T-helper 22 cell (primary cell): ENCODE measurements at regions not wholly inside any gene's neighbourhood (a gene's known extent, or its start where the extent isn't known, plus 50 kb on each side); places are given as distances from the start of the nearest gene placed in this dataset.
"Not testable (repeated sequence)": the region's sequence is repeated elsewhere in the genome, so short reads cannot be mapped to it uniquely, and the experiment has no call there.

ENCODE experiments used
- DNase-seq: peaks from one replicate; pipeline ENCODE4 v3.0.0-alpha.2; 2020; ENCODE audit warnings: low read depth

GRCh38 chr2:8144131-8144631 lies 537.7 kb upstream of the ID2 start:
- DNase-seq = no peak

- DNase-seq = no peak
These were observed 537.1 kb upstream of the ID2 start for GRCh38 chr2:8144785-8145184.

GRCh38 chr2:8145375-8145774 lies 536.5 kb upstream of the ID2 start:
- not testable (repeated sequence) for DNase-seq

- DNase-seq = no peak
These were observed 535.5 kb upstream of the ID2 start for GRCh38 chr2:8146132-8147005.

GRCh38 chr2:8148260-8149006 lies 533.4 kb upstream of the ID2 start:
- no peak for DNase-seq

- DNase-seq = no peak
These were observed 532.9 kb upstream of the ID2 start for GRCh38 chr2:8149007-8149405.

GRCh38 chr2:8149985-8150539 lies 531.8 kb upstream of the ID2 start:
- DNase-seq = no peak

- DNase-seq = no peak
These were observed 530.0 kb upstream of the ID2 start for GRCh38 chr2:8151888-8152287.

- no peak for DNase-seq
These were observed 529.2 kb upstream of the ID2 start for GRCh38 chr2:8152392-8153257.

GRCh38 chr2:8153258-8153718 lies 528.6 kb upstream of the ID2 start:
- DNase-seq = no peak

GRCh38 chr2:8154270-8154669 lies 527.6 kb upstream of the ID2 start:
- no peak for DNase-seq

GRCh38 chr2:8154936-8155335 lies 526.9 kb upstream of the ID2 start:
- no peak for DNase-seq

GRCh38 chr2:8157621-8158430 lies 524.0 kb upstream of the ID2 start:
- DNase-seq = no peak

GRCh38 chr2:8158711-8159110 lies 523.1 kb upstream of the ID2 start:
- DNase-seq = no peak

- DNase-seq = no peak
These were observed 522.5 kb upstream of the ID2 start for GRCh38 chr2:8159211-8159965.

GRCh38 chr2:8159966-8160603 lies 521.8 kb upstream of the ID2 start:
- no peak for DNase-seq

GRCh38 chr2:8160959-8161358 lies 520.9 kb upstream of the ID2 start:
- DNase-seq = no peak

- DNase-seq = no peak
These were observed 519.3 kb upstream of the ID2 start for GRCh38 chr2:8162552-8162951.

- no peak for DNase-seq
These were observed 516.3 kb upstream of the ID2 start for GRCh38 chr2:8165550-8165949.
